KMS-11 (cell line): ENCODE measurements at regions not wholly inside any gene's neighbourhood (a gene's known extent, or its start where the extent isn't known, plus 50 kb on each side); places are given as distances from the start of the nearest gene placed in this dataset.

Experiments used
- H2AFZ ChIP-seq: fragments of 200-600 bp; sonication (generic); 2 replicates; pipeline ENCODE4 v1.6.1; 2016; ENCODE audit warnings: antibody characterized with exemption, mixed run types, low read depth
- H3K27ac ChIP-seq: fragments of 200-600 bp; sonication (generic); 2 replicates; pipeline ENCODE4 v1.6.1; 2016; ENCODE audit warnings: mild to moderate bottlenecking, mixed run types
- H3K27me3 ChIP-seq: fragments of 200-600 bp; sonication (generic); 2 replicates; pipeline ENCODE4 v1.6.1; 2017; ENCODE audit warnings: mild to moderate bottlenecking, low read depth, mixed run types, moderate library complexity; ENCODE audit not compliant: insufficient read depth
- H3K36me3 ChIP-seq: fragments of 200-600 bp; sonication (generic); 2 replicates; pipeline ENCODE4 v1.6.1; 2017; ENCODE audit warnings: mild to moderate bottlenecking, mixed run types; ENCODE audit not compliant: insufficient read depth
- H3K4me1 ChIP-seq: fragments of 200-600 bp; sonication (generic); 2 replicates; pipeline ENCODE4 v1.6.1; 2016; ENCODE audit warnings: mild to moderate bottlenecking, low read depth, mixed run types; ENCODE audit not compliant: poor library complexity, severe bottlenecking
- H3K4me2 ChIP-seq: fragments of 200-600 bp; sonication (generic); 2 replicates; pipeline ENCODE4 v1.7.0; 2016; ENCODE audit warnings: mild to moderate bottlenecking, mixed run types
- H3K4me3 ChIP-seq: fragments of 200-600 bp; sonication (generic); IDR thresholded peaks from 2 replicates; pipeline ENCODE4 v1.6.1; 2017; ENCODE audit warnings: low read depth, low read length, mixed read lengths; ENCODE audit not compliant: insufficient read depth
- H3K79me2 ChIP-seq: fragments of 200-600 bp; sonication (generic); 2 replicates; pipeline ENCODE4 v1.6.1; 2016; ENCODE audit warnings: low read depth, mixed run types; ENCODE audit not compliant: insufficient read depth
- H3K9ac ChIP-seq: fragments of 200-600 bp; sonication (generic); 2 replicates; pipeline ENCODE4 v1.6.1; 2016; ENCODE audit warnings: mild to moderate bottlenecking, mixed run types
- H4K20me1 ChIP-seq: fragments of 200-600 bp; sonication (generic); 2 replicates; pipeline ENCODE4 v1.6.1; 2016; ENCODE audit warnings: mild to moderate bottlenecking, mixed run types; ENCODE audit not compliant: insufficient read depth
- TF ChIP-seq, protein P1 (sequence below): fragments of 200-600 bp; sonication (generic); conservative IDR thresholded peaks from 2 replicates; pipeline ENCODE4 v1.6.1; 2017; ENCODE audit warnings: low read depth, mild to moderate bottlenecking, antibody characterized with exemption, low read length, moderate library complexity, mixed read lengths

GRCh38 chr4:31715302-31715701, 995.1 kb downstream of the PCDH7 start:
- H3K4me3 ChIP-seq: no peak overlapping the region
- TF ChIP-seq, protein P1, sequence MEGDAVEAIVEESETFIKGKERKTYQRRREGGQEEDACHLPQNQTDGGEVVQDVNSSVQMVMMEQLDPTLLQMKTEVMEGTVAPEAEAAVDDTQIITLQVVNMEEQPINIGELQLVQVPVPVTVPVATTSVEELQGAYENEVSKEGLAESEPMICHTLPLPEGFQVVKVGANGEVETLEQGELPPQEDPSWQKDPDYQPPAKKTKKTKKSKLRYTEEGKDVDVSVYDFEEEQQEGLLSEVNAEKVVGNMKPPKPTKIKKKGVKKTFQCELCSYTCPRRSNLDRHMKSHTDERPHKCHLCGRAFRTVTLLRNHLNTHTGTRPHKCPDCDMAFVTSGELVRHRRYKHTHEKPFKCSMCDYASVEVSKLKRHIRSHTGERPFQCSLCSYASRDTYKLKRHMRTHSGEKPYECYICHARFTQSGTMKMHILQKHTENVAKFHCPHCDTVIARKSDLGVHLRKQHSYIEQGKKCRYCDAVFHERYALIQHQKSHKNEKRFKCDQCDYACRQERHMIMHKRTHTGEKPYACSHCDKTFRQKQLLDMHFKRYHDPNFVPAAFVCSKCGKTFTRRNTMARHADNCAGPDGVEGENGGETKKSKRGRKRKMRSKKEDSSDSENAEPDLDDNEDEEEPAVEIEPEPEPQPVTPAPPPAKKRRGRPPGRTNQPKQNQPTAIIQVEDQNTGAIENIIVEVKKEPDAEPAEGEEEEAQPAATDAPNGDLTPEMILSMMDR: no peak
- no peak overlapping the region for H3K27ac ChIP-seq
- no peaks in the 10 kb centered on the region for H3K36me3 ChIP-seq
- no peak overlapping the region for H3K4me2 ChIP-seq
- H3K79me2 ChIP-seq: no peaks in the 10 kb centered on the region
- H4K20me1 ChIP-seq: no peaks in the 10 kb centered on the region
- no peaks in the 10 kb centered on the region for H3K27me3 ChIP-seq
- no peak overlapping the region for H2AFZ ChIP-seq
- no peaks in the 10 kb centered on the region for H3K4me1 ChIP-seq
- no peak overlapping the region for H3K9ac ChIP-seq

GRCh38 chr4:31727030-31727429, 1006.9 kb downstream of the PCDH7 start:
- Histone ChIP-seq H3K9ac (no peak overlapping the region), H2AFZ (no peak overlapping the region), H3K27me3 (no peaks in the 10 kb centered on the region), H3K36me3 (no peaks in the 10 kb centered on the region), H3K27ac (no peak overlapping the region), H3K4me2 (no peak overlapping the region), H4K20me1 (no peaks in the 10 kb centered on the region), H3K4me3 (no peak overlapping the region), H3K79me2 (no peaks in the 10 kb centered on the region), H3K4me1 (no peaks in the 10 kb centered on the region)
- TF ChIP-seq, protein P1: no peak

- Histone ChIP-seq H3K4me1 (no peaks in the 10 kb centered on the region), H4K20me1 (no peaks in the 10 kb centered on the region), H3K27ac (no peak overlapping the region), H2AFZ (no peak overlapping the region), H3K4me3 (no peak overlapping the region), H3K79me2 (no peaks in the 10 kb centered on the region), H3K9ac (no peak overlapping the region), H3K4me2 (no peak overlapping the region), H3K36me3 (no peaks in the 10 kb centered on the region), H3K27me3 (no peaks in the 10 kb centered on the region)
- TF ChIP-seq, protein P1: no peak
Observed at GRCh38 chr4:31735004-31735403, 1014.8 kb downstream of the PCDH7 start.

DNA sequence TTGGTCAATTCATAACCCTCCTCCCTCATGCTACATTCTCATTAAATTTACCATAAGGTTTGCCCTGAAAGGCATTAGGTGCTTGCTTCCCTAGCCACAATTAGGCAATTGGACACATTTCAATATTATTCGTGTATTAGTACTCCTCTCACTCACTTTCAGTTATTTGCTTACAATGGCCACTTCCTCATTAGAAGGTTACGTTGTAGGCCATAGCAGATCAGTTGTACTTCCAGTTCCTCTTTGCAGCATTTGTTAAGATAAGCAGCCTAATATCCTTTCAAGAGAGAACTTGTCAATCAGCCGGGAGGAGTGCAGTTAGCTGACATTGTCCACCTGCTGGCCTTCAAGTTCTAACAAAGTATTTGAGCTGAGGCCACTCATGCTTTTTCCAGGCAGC, 1017.2 kb downstream of the PCDH7 start:
- no peak overlapping the region for H3K4me2 ChIP-seq
- H2AFZ ChIP-seq: no peak overlapping the region
- no peaks in the 10 kb centered on the region for H3K27me3 ChIP-seq

More for the DNA sequence above, 1017.2 kb downstream of the PCDH7 start:
- Histone ChIP-seq H3K4me1 (no peaks in the 10 kb centered on the region), H4K20me1 (no peaks in the 10 kb centered on the region), H3K36me3 (no peaks in the 10 kb centered on the region), H3K9ac (no peak overlapping the region), H3K4me3 (no peak overlapping the region), H3K27ac (no peak overlapping the region), H3K79me2 (no peaks in the 10 kb centered on the region)
- TF ChIP-seq, protein P1: no peak
